Breast epithelium (tissue), 3 donors: ENCODE measurements at regions not wholly inside any gene's neighbourhood (a gene's known extent, or its start where the extent isn't known, plus 50 kb on each side); places are given as distances from the start of the nearest gene placed in this dataset.

Experiments used
- POLR2A ChIP-seq: fragments of 450-650 bp; IDR thresholded peaks from one replicate; pipeline ENCODE4 v1.6.1; 2016; ENCODE audit warnings: antibody characterized with exemption, mild to moderate bottlenecking, moderate library complexity
- POLR2AphosphoS5 ChIP-seq, 3 donors: sonication (generic); formaldehyde crosslinking; IDR thresholded peaks; one replicate each; pipeline ENCODE4 v1.6.1; 2017; ENCODE audit warnings: antibody characterized with exemption in 3 of 3
- TF ChIP-seq, protein P1 (sequence below), 3 donors: fragments of 450-650 bp; IDR thresholded peaks; one replicate each; pipeline ENCODE4 v1.5.1; 2016 to 2017; ENCODE audit warnings: antibody characterized with exemption in 3 of 3, mild to moderate bottlenecking in 3 of 3, moderate library complexity in 3 of 3

DNA sequence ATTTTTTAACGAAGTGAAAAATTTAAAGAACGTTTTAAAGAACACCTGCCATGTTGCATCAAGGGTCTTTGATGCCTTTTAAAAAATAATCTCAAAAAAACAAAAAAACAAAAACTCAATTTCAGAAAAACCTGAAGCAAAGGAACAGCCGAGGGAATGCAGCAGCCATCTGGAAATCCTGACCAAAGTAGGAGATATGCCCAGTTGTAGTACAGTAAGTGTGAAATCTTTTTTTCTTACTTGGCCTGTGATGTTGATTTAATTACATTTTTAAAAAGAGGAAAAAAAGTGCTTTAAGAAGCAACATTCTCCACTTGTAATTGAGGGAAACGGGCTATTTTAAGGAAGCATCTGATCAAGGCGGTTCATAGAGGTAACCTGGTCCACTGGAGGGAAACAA is 213.7 kb upstream of the GAP43 start:
- TF ChIP-seq, protein P1, sequence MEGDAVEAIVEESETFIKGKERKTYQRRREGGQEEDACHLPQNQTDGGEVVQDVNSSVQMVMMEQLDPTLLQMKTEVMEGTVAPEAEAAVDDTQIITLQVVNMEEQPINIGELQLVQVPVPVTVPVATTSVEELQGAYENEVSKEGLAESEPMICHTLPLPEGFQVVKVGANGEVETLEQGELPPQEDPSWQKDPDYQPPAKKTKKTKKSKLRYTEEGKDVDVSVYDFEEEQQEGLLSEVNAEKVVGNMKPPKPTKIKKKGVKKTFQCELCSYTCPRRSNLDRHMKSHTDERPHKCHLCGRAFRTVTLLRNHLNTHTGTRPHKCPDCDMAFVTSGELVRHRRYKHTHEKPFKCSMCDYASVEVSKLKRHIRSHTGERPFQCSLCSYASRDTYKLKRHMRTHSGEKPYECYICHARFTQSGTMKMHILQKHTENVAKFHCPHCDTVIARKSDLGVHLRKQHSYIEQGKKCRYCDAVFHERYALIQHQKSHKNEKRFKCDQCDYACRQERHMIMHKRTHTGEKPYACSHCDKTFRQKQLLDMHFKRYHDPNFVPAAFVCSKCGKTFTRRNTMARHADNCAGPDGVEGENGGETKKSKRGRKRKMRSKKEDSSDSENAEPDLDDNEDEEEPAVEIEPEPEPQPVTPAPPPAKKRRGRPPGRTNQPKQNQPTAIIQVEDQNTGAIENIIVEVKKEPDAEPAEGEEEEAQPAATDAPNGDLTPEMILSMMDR (IDR thresholded peaks at IDR 0.05): no peak
- TF ChIP-seq POLR2A (no peak), POLR2AphosphoS5 (IDR thresholded peaks at IDR 0.05) (no peak)
